Stimulated activated CD4-positive, alpha-beta T cell treated with anti-CD3 and anti-CD28 coated beads, Interleukin-2, amount 100 ng/mL, for 4 hours (primary cell): ENCODE measurements at regions not wholly inside any gene's neighbourhood (a gene's known extent, or its start where the extent isn't known, plus 50 kb on each side); places are given as distances from the start of the nearest gene placed in this dataset.
"Not testable (repeated sequence)": the region's sequence is repeated elsewhere in the genome, so short reads cannot be mapped to it uniquely, and the experiment has no call there.

Experiments used
- DNase-seq: peaks from one replicate; pipeline ENCODE4 v3.0.0-alpha.2; 2020; ENCODE audit warnings: low read depth

DNA sequence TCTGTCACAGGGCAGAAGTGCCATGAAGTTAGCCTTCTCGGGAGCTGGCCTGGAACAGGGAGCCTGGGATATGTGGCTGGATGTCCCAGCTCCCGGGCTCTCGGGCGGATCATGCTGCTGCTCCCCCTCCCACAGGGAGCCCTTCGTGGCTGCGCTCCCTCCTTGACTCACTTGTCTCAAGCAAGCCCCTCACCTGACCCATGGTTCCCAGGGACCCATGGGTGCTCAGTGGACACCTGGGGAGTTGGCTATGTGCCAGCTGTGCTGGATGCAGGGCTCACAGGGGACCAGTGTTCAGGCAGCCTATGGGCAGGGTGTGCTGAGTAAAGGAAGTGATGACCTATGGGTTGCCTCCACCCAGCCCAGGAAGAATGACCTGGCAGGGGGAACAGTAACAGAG lies 213.1 kb upstream of the SGCG start:
- DNase-seq: no peak

DNA sequence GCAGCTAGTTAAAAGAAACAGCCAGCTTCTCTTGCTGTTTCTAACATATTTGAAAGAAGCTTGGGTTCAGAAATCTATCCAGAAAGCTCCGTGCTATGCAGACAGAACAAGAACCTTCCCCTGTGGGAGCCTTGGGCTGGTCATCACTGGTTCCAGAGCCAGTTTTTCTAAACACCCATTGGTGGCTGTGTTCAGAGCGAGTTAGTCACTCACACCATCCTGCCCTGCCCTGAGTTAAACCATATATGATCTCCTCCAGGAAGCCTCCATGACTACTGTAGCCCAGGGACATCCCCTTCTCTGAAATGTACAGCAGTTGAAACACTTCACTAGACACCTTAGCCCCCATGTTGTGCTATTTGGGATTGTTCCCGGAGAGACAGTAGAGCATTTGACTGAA lies 200.8 kb upstream of the SGCG start:
- DNase-seq: no peak

DNA sequence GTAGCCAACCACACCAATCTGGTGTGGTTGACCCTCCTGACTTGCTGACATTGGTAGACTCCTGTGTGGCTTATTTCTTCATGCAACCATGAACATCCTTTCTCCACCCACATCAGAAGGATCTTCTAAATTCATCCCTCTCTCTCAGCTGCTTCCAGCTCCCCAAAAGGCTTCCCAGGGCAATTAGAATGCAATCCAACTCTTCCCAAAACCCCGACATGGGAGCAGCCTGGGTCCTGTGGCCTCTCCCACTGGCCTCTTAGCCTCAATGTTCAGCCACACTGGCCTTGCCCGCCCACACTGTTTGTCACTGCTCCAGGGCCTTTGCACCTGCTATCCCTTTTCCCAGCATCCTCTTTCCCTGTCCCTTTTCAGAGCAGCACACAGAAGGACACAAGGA lies 199.8 kb upstream of the SGCG start:
- no peak for DNase-seq

DNA sequence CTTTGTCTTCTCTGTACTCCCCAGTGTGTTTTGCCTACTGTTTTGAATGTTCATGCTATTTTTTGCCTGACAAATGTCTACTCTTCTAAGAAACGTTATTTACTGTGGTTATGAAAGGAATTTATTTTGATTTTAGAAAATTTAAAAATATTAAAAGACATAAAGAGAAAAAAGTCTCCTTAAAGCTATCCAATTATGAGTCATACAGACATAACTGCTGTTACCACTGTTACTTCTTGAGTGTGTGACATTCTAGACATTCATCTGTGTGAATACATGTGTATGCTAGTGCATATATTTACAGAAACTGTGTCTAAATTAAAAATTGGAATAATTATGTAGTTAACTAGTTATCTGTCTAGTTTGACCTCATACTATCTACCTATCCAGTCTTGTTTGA lies 187.6 kb upstream of the SGCG start:
- no peak for DNase-seq

DNA sequence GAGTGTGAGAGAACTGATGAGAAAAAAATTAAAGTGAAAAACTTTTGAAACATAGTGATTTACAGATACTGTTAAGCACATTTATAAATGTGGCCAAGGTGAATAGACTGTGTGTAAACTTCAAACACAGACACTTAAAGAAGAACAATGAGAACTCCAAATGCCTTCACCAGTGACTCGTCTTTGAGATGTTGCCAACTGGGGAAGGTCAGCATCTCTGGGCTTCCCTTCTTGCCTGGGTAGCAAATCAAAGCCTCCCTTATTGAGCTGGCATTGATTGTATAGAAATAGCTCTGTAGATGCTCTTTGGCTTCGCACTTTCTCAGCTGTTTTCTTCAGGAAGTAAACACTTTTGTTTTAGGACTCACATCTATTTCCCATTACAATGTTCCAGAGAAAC lies 177.3 kb upstream of the SGCG start:
- no peak for DNase-seq

- no peak for DNase-seq
Measured at GRCh38 chr13:23007426-23007825, 173.4 kb upstream of the SGCG start.

- no peak for DNase-seq
Measured at GRCh38 chr13:23018143-23018542, 162.6 kb upstream of the SGCG start.

DNA sequence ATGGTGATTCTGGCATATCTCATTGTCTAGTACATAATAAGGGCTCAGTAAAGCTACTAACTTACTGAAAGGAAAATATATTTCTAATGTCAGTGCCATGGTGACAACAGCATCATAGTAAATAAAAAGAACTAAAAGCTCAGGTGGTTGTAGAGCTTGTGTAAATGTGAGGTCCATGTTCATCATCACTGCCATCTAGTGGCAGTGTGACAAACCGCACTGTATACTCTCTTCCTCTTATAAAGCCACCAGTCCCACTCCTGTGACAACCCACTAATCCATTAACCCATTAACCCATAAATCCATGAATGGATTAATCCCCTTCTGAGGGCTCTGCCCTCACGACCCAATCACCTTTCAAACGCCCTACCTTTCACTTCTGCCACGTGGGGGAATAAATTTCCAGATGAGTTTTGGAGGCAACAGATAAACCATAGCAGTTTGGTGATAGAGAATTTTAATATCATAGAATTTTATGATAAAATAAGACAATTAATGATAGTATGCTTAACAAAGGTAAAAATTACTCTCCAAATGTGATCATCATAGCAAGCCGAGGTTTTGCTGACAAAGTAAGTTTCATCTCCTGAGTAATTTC lies 160.4 kb upstream of the SGCG start:
- no peak for DNase-seq

- DNase-seq: no peak
Measured at GRCh38 chr13:23021906-23022305, 158.9 kb upstream of the SGCG start.

- DNase-seq: no peak
Measured at GRCh38 chr13:23022704-23023103, 158.1 kb upstream of the SGCG start.

DNA sequence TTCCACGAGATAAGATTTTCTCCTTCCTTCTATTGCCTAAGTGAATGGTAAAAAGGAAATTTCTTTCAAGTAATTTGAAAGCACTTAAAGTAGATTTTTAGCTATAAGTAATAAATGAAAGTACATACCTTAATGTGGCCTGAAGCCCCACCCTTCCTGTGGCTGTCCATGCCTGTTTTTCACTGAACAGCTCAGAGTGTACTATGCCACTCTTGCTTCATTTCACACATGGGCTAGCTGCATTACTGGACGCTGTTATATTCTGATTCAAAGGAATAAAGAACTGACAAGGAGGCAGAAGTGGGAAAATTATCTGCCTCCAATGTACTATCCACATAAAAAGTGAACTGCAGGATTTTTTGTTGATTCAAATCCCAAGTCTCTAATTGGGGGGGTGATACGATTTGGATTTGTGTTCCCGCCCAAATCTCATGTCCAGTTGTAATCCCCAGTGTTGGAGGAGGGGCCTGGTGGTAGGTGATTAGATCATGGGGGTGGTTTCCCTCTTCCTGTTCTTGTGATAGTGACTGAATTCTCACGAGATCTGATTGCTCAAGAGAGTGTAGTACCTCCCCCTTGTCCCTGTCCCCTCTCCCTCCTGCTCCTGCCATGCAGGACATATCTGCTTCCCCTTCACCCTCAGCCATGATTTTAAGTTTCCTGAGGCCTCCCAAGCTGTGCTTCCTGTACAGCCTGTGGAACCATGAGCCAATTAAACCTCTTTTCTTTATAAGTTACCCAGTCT lies 154.7 kb upstream of the SGCG start:
- no peak for DNase-seq

DNA sequence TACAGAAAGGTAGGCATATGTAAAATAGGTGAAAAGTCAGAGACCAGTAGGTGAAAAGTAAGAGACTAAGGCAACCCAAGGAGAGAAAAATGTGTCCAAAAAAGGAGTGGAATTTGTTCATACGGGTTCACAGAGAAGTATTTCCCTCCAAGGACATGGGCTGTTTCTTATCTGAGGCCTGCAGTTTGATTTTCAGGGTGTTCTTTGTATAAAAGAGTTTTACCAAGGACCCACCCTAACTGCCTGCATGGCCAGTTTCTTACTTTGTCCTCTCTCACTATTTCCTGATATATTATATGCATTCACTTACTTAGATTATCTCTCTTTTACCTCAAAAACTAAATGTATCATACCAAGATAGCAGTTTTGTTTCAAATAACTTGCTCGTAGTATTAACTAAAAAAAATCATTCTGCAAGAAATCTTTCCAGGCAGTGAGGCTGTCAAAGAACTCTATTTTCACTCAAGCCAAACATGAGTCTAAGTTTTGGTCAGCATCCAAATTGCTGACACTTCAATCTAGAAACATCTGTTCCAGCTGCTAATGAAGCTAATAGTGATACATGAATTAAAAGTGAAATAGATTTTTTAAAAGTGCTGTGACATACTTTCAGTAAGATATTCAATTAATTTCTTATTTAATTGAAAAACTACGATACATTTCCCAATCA lies 141.4 kb upstream of the SGCG start:
- DNase-seq: no peak

- no peak for DNase-seq
Measured at GRCh38 chr13:23042181-23042580, 138.6 kb upstream of the SGCG start.

- DNase-seq: no peak
Measured at GRCh38 chr13:23044906-23045305, 135.9 kb upstream of the SGCG start.

DNA sequence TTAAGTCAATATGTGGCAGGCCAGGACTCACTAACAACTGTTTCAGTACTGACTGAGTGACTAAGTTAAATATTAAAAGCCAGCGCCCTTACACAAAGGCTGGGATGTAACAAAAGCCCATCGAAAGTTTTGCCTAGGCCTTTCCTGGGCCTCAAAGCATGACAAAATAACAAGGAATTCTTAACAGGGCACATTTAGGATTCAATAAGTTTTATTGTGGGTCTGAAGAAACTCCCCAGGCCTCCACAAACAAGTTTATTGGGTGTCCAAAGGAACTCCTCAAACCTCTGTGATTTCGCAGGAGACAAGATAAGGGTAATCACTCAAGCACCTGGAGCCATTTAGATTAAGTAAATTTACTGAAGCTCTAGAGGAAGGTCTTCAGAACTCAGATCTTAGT lies 130.7 kb upstream of the SGCG start:
- no peak for DNase-seq

- DNase-seq: not testable (repeated sequence)
Measured at GRCh38 chr13:23053711-23054110, 127.1 kb upstream of the SGCG start.

GRCh38 chr13:23059173-23059572 lies 121.6 kb upstream of the SGCG start:
- no peak for DNase-seq

GRCh38 chr13:23060959-23061358 lies 119.8 kb upstream of the SGCG start:
- DNase-seq: no peak

- no peak for DNase-seq
Measured at GRCh38 chr13:23067129-23067528, 113.7 kb upstream of the SGCG start.

- DNase-seq: no peak
Measured at GRCh38 chr13:23069566-23069965, 111.2 kb upstream of the SGCG start.

GRCh38 chr13:23074075-23074828 lies 106.5 kb upstream of the SGCG start:
- no peak for DNase-seq

- DNase-seq: no peak
Measured at GRCh38 chr13:23081220-23081619, 99.6 kb upstream of the SGCG start.

GRCh38 chr13:23081901-23082300 lies 98.9 kb upstream of the SGCG start:
- DNase-seq: no peak
